HCT116 (cell line): ENCODE measurements at regions not wholly inside any gene's neighbourhood (a gene's known extent, or its start where the extent isn't known, plus 50 kb on each side); places are given as distances from the start of the nearest gene placed in this dataset.

Experiments
- ATAC-seq: fragments of 200-7000 bp; cut with Tn5 transposase; 2 replicates; pipeline ENCODE4 v1.9.1; 2020; ENCODE audit warnings: mild to moderate bottlenecking, moderate library complexity
- BruUV-seq: library from RNA; stranded (reverse); fragments of 400-500 nt; replicated peaks from 2 replicates; lab custom pipeline; 2021; lab: Mats Ljungman, UMichigan
- CTCF ChIA-PET: fragments of 300-600 bp; sonication (Branson Sonifier 250); formaldehyde crosslinking; loops from one replicate; lab custom pipeline; 2021; ENCODE audit warnings: antibody characterized with exemption; lab: Charles Lee
- POLR2A ChIA-PET: fragments of 300-600, 350-600 bp; sonication (Branson Sonifier 250); formaldehyde crosslinking; loops from one replicate; lab custom pipeline; 2021; ENCODE audit warnings: antibody characterized with exemption; lab: Charles Lee
- RAD21 ChIA-PET, 2 experiments: fragments of 300-600 bp; sonication (Branson Sonifier 250); formaldehyde crosslinking; loops; one replicate each; lab custom pipeline; 2023; ENCODE audit warnings: low total read pairs in 2 of 2; ENCODE audit not compliant: uncharacterized antibody in 2 of 2, unreplicated experiment in 2 of 2, low non-redundant PET in 1 of 2; lab: Charles Lee
- DNase-seq: peaks from one replicate; pipeline ENCODE4 v3.0.0-alpha.2; 2010; ENCODE audit warnings: low read depth, low spot score
- H2AFZ ChIP-seq: fragments of 200-600 bp; shearing (Covaris generic), sonication (generic); 2 replicates; pipeline ENCODE4 v1.6.1; 2017; ENCODE audit warnings: low read depth, mixed run types, mixed read lengths, antibody characterized with exemption, low read length; ENCODE audit not compliant: poor library complexity, severe bottlenecking
- H3K27ac ChIP-seq: 2 replicates; pipeline ENCODE4 v1.5.1; 2012; ENCODE audit warnings: low read depth, low read length
- H3K27me3 ChIP-seq: fragments of 200-600 bp; sonication (generic); 2 replicates; pipeline ENCODE4 v1.6.1; 2016; ENCODE audit warnings: mixed run types, low read length, mixed read lengths; ENCODE audit not compliant: insufficient read depth
- H3K36me3 ChIP-seq, 2 experiments: fragments of 200-500 bp in 1 of 2; fragments of 200-600 bp in 1 of 2; sonication (Bioruptor generic) in 1 of 2; sonication (generic) in 1 of 2; 2 replicates each; pipeline versions ENCODE4 v1.5.1 to v1.6.1; 2014 to 2016; ENCODE audit warnings: low read length in 2 of 2, inconsistent platforms in 1 of 2, mixed read lengths in 1 of 2, mixed run types in 1 of 2; ENCODE audit not compliant: insufficient read depth in 2 of 2, control insufficient read depth in 1 of 2
- H3K4me1 ChIP-seq, 2 experiments: fragments of 200-600 bp in 1 of 2; sonication (generic) in 1 of 2; 2 replicates each; pipeline versions ENCODE4 v1.5.1 to v1.6.1; 2012 to 2017; ENCODE audit warnings: low read length in 2 of 2, inconsistent platforms in 1 of 2, mild to moderate bottlenecking in 1 of 2, mixed read lengths in 1 of 2, mixed run types in 1 of 2, moderate library complexity in 1 of 2; ENCODE audit not compliant: insufficient read depth in 2 of 2, control insufficient read depth in 1 of 2
- H3K4me2 ChIP-seq: fragments of 200-600 bp; sonication (generic); 2 replicates; pipeline ENCODE4 v1.6.1; 2017; ENCODE audit warnings: mixed run types, low read length, mixed read lengths
- H3K4me3 ChIP-seq, 2 experiments: fragments of 200-600 bp in 1 of 2; sonication (generic) in 1 of 2; replicated peaks in 1 of 2; 2 replicates each; pipeline ENCODE4 v1.5.1; 2011 to 2016; ENCODE audit warnings: low read length in 2 of 2, control low read depth in 1 of 2, low read depth in 1 of 2, mild to moderate bottlenecking in 1 of 2, mixed read lengths in 1 of 2, mixed run types in 1 of 2
- H3K79me2 ChIP-seq: fragments of 200-600 bp; sonication (generic); 2 replicates; pipeline ENCODE4 v1.6.1; 2017; ENCODE audit warnings: mild to moderate bottlenecking, mixed run types, low read length, moderate library complexity, mixed read lengths; ENCODE audit not compliant: insufficient read depth
- H3K9ac ChIP-seq: fragments of 200-600 bp; sonication (generic); 2 replicates; pipeline ENCODE4 v1.6.1; 2016; ENCODE audit warnings: low read length, mixed read lengths
- H3K9me2 ChIP-seq: fragments of 200-600 bp; sonication (generic), shearing (Covaris generic); 2 replicates; pipeline ENCODE4 v1.6.1; 2017; ENCODE audit warnings: mixed run types, mild to moderate bottlenecking, moderate library complexity; ENCODE audit not compliant: insufficient read depth
- H3K9me3 ChIP-seq, 2 experiments: fragments of 200-500 bp in 1 of 2; fragments of 200-600 bp in 1 of 2; sonication (Bioruptor generic) in 1 of 2; sonication (generic) in 1 of 2; 2 replicates each; pipeline ENCODE4 v1.6.1; 2014 to 2017; ENCODE audit warnings: low read length in 2 of 2, mixed read lengths in 2 of 2, inconsistent platforms in 1 of 2, low read depth in 1 of 2, mild to moderate bottlenecking in 1 of 2, mixed run types in 1 of 2, moderate library complexity in 1 of 2; ENCODE audit not compliant: control insufficient read depth in 1 of 2, insufficient read depth in 1 of 2
- H4K20me1 ChIP-seq: fragments of 200-600 bp; sonication (generic), shearing (Covaris generic); 2 replicates; pipeline ENCODE4 v1.6.1; 2017; ENCODE audit warnings: mixed run types, mild to moderate bottlenecking, moderate library complexity; ENCODE audit not compliant: insufficient read depth
- CEBPB ChIP-seq: IDR thresholded peaks from 2 replicates; pipeline ENCODE4 v1.6.1; 2012; ENCODE audit warnings: low read depth
- EZH2 ChIP-seq: fragments of 200-600 bp; sonication (generic); IDR thresholded peaks from 2 replicates; pipeline ENCODE4 v1.6.1; 2017; ENCODE audit warnings: antibody characterized with exemption, mixed run types
- EZH2phosphoT487 ChIP-seq: fragments of 200-600 bp; IDR thresholded peaks from 2 replicates; pipeline ENCODE4 v1.6.1; 2018; ENCODE audit warnings: antibody characterized with exemption, borderline replicate concordance
- FOSL1 ChIP-seq: IDR thresholded peaks from 2 replicates; pipeline ENCODE4 v1.6.1; 2012; ENCODE audit warnings: low read depth
- MAX ChIP-seq: IDR thresholded peaks from 2 replicates; pipeline ENCODE4 v1.6.1; 2012
- POLR2AphosphoS5 ChIP-seq: IDR thresholded peaks from 2 replicates; pipeline ENCODE4 v1.6.1; 2011; ENCODE audit warnings: mild to moderate bottlenecking, low read depth, low read length, moderate library complexity
- RAD21 ChIP-seq: IDR thresholded peaks from 2 replicates; pipeline ENCODE4 v1.6.1; 2012; ENCODE audit warnings: low read depth, mild to moderate bottlenecking
- SRF ChIP-seq: IDR thresholded peaks from 2 replicates; pipeline ENCODE4 v1.6.1; 2012; ENCODE audit warnings: low read depth
- intact Hi-C: fragments of 100-400 bp; cut with micrococcal nuclease; formaldehyde crosslinking; loops from 2 replicates; pipeline ENCODE4 v1.10.0; 2022

DNA sequence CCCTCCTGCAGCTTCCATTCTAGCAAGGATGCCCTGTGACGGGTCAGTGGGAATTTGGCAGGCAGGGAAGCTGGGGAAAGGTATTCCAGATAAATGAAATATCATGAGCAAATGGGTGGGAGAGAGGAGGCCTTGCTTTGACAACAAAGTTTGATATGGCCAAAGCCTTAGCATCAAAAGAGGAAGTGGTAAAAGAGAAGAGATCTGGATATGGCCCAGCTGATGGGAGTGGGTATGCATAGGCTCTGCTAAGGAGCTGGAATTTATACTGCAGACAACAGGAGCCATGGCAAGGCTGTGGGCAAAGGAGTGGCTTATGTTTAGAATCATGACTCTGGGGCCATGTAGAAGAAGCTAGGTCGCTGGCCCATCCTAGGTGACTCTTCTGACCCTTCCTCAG lies 89.2 kb downstream of the PJA1 start (continued):
- TF ChIP-seq EZH2: no peak
- TF ChIP-seq FOSL1: no peak
- no peak for TF ChIP-seq RAD21

DNA sequence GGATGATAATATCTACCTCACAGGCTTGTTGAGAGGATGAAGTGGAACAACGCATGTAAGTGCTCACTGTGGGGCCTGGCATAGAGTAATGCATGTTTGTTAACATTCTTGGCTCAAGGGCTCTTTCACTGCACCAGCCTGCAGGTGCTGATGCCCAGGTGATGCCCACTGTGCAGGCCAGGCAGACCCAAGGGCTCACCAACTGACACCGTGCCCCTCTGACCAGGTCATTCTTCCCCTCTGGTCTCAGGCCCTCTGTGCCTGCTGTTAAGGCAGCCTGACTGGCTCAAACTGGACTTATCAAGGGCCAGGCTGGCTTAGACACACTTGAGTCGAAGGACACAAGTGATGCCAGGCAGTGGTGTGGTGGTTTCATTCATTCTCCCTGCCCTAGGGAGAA lies 90.5 kb downstream of the PJA1 start:
- DNase-seq (no peak), ATAC-seq (no peak)
- Histone ChIP-seq H3K4me1 (no peaks in the 10 kb centered on the region), H2AFZ (no peak overlapping the region), H3K4me2 (no peak overlapping the region), H3K9me2 (no peaks in the 10 kb centered on the region), H3K27ac (no peak overlapping the region), H3K4me3 (no peak overlapping the region), H3K79me2 (no peaks in the 10 kb centered on the region), H3K36me3 (no peaks in the 10 kb centered on the region), H3K9me3 (no peaks in the 10 kb centered on the region), H3K9ac (no peak overlapping the region), H4K20me1 (no peaks in the 10 kb centered on the region), H3K27me3 (no peaks in the 10 kb centered on the region)
- intact Hi-C loops: no loop called here
- no TSS peak for BruUV-seq
- TF ChIP-seq CEBPB (no peak), SRF (no peak), MAX (no peak)
- RAD21 ChIA-PET: no interaction called here
- POLR2A ChIA-PET: no interaction called here
- CTCF ChIA-PET: no interaction called here

GRCh38 chrX:69073721-69074120 lies 91.5 kb downstream of the PJA1 start:
- no TSS peak for BruUV-seq
- ChIA-PET CTCF (no interaction called here), RAD21 (no interaction called here), POLR2A (no interaction called here)
- no peaks in the 10 kb centered on the region for H3K36me3 ChIP-seq
- H4K20me1 ChIP-seq: no peaks in the 10 kb centered on the region
- no peaks in the 10 kb centered on the region for H3K27me3 ChIP-seq
- no peak overlapping the region for H2AFZ ChIP-seq
- intact Hi-C loops: no loop called here
- DNase-seq: no peak
- no peaks in the 10 kb centered on the region for H3K9me2 ChIP-seq
- H3K4me2 ChIP-seq: no peak overlapping the region
- no peak for ATAC-seq
- H3K27ac ChIP-seq: no peak overlapping the region
- H3K9ac ChIP-seq: no peak overlapping the region
- no peaks in the 10 kb centered on the region for H3K9me3 ChIP-seq
- H3K79me2 ChIP-seq: no peaks in the 10 kb centered on the region
- TF ChIP-seq POLR2AphosphoS5 (no peak), EZH2phosphoT487 (no peak)
- TF ChIP-seq, all 23 proteins: peak for 0
- no peaks in the 10 kb centered on the region for H3K4me1 ChIP-seq
- H3K4me3 ChIP-seq: no peak overlapping the region
